ENCODE measurements at regions not wholly inside any gene's neighbourhood (a gene's known extent, or its start where the extent isn't known, plus 50 kb on each side); places are given as distances from the start of the nearest gene placed in this dataset.
"Not testable (repeated sequence)": the region's sequence is repeated elsewhere in the genome, so short reads cannot be mapped to it uniquely, and the experiment has no call there.

DNA sequence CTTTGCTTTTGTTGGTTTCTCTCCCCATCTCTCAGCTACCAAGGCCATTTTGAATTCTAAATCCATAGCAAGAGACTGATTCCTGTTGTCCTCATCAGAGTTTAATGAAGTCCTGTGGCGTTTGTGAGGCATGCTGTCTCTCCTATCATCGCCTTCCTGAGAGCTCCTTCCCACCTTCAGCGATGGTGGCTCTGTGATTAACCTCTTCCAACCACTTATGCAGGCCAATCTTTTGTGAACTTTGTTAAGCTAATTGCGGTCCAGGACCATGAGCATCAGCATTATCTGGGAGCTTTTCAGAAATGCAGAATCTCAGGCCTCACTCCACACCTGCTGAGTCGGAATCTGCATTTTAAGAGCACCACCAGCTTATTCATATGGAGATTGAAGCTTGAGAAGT lies 272.5 kb upstream of the CDYL start:
- no peak for DNase-seq (ENCODE audit: low read depth)

DNA sequence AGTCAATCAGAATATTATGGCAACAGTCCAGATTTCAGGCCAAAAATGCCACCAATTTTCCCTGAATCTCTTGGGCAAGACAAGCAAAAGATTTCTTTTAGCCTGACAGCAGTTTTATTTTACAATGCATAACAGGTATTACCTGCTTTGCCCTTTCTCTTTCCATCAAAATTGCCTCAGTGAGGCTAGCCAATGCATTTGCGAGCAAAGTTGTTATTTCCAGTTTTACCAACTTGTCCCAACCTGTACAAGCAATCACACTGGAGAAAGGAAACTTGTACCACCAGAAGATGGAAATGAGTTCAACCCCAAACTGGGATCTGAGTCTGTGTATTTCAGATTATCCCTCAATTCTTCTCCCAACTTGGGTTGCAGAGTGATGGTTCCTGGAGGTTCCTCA lies 279.9 kb upstream of the CDYL start:
- DNase-seq (ENCODE audit: low read depth), result no peak

DNA sequence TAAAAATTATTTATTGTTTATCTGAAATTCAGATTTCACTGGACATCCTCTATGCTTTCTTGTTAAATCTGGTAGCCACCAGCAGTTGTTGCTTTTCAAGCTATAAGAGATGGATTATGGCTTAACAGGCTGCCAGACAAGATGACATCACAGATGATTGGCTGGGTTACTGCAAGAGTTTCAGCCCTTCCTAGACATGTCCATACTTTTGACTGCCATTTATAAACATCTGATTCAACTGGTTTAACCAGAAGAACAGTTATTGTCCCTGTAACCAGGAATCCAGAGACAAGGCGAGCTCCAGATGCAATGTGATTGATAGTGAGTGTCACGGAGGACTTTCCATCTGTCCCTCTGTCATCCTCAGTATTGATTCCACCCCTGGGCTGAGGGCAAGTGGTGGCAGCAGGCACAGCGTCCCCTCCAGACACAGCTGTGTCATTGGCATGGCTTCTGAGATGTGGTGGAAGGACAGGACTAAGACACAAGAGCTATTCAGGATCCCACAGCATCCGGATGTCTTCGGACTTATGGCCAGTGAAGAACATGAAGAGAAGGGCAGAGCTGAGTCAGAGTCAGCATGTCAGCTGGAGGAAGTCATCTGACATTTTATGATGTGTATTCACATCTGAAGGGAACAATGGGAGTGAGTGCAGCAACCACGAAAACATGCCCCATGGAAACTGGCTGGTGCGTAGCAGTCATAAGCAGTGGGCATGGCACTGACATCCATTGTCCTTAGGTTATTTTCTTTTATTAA lies 284.5 kb upstream of the CDYL start:
- no peak for DNase-seq (ENCODE audit: low read depth)

DNA sequence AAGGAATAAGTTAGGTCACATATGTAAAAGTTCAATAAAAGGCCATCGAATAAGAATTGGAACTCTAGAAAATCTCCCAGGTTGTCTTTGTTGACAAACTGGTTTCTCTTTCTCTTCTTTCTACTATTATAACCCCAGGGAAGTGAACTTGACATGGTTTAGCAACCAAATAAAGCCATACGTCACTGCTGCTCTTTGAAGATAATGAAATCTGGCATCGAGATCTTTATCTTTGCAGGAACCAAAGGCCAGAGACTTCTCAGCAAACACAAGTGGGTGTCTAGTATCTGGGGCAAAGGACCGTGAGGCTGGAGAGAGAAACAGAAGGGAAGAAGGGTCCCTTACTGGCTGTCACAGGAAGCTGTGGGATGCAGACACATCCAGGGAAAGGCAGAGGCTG lies 286.7 kb upstream of the CDYL start:
- DNase-seq (ENCODE audit: low read depth), result no peak

DNA sequence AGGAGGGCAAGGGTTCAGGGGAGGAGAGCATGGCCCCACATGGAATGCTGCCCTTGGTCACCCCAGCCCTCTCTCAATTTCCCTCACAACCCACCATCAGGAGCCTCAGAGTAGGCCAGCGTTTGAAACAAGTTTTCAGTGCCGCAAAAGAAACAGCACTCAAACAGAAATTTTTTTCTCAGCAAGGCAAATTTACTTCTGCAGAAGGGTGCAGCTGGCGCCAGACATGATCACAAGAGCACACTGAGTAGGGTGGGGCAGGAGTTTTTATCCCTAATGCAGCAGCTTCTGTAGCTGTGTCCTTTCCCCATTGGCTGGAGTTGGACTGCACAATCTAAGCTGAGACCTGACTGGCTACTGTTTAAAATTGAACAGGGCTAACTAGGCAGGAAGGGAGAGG lies 287.8 kb upstream of the CDYL start:
- no peak for DNase-seq (ENCODE audit: low read depth)

DNA sequence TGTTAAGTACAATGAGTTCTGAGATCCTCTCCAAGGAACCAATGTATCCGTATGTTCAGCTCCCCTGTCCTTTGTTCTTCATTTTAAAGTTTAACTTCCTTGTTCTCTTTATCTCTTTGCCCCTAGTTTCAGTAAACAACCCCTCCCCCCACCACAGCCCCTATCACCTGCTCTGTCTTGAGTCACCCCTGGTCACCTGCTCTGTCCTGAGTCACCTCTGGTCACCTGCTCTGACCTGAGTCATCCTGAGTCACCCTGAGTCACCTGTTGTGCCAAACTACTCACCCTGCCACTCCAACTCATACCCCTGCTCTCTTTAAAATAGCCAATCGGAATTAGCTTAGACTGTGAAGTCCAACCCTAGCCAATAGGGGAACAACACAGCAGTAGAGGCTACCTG lies 288.7 kb upstream of the CDYL start:
- peak; percentile 0 for DNase-seq (ENCODE audit: low read depth)

DNA sequence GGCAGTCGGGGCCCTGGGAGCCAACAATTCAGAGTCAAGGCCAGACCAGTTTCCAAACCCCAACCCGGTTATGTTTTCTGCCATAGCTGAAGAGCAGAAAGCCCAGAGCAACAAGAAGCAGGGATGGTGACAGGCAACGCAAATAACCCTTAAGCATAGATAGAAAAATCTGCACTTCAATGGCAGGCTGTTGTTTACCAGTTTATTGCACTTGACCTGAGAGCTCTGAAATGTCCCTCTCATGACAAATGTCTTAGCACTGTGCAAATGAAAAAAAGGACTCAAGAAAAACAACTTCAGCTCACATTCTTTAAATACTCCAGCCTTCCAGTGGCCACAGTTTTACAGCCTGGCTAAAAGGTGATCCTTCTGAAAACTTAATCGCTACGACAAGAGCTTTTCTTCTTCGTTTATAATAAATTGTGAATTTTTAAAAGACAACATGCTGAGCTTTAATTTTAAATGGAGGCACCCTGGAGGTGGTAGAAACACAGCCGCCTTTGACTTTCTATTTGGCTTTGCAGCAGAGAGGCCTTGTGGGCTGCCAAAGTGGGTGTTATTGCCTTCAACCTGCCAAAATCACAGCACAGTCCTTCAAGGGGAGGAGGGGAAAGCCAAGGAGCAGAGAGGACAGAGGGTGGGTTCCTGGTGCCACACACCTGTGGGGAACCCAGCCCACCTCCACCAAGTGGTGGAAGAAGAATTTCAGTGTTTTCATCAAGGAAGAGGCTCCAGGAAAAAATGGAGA lies 289.5 kb upstream of the CDYL start:
- DNase-seq (ENCODE audit: low read depth), result no peak

DNA sequence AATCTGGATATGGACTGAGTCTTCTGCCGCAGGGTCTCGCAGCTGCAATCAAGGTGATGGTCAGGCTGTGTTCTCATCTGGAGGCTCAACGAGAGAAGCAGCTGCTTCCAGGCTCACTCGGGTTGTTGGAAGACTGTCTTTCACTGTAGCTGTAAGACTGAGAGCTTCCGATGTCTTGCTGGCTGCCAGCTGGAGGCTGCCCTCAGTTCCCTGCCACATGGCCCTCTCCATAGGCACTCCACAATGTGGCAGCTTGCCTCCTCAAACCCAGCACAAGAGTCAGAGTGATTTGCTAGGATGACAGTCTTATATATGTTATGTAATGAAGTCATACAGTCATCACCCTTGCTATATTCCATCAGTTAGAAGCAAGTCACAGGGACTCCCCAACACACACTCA lies 290.5 kb upstream of the CDYL start:
- DNase-seq (ENCODE audit: low read depth), result no peak

DNA sequence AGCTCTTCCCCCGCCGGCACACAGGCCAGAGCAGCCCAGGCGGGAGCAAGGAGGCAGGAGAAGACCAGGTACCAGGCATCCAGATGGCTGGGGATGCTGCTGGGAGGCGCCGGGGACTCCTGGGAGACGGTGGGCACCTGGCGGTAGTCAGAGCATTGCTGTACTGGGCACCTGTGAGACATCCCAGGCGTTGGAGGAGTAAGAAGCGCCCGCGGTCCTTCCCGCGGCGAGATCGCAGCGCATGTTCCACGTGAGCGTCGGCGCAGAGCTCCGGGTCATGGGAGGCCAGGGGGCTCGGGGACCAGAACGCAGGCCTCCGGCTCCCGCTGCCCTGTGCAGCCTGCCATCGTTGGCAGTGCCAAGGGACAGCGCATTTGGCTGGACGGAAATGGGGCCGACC lies 293.7 kb upstream of the CDYL start:
- no peak for DNase-seq (ENCODE audit: low read depth)

DNA sequence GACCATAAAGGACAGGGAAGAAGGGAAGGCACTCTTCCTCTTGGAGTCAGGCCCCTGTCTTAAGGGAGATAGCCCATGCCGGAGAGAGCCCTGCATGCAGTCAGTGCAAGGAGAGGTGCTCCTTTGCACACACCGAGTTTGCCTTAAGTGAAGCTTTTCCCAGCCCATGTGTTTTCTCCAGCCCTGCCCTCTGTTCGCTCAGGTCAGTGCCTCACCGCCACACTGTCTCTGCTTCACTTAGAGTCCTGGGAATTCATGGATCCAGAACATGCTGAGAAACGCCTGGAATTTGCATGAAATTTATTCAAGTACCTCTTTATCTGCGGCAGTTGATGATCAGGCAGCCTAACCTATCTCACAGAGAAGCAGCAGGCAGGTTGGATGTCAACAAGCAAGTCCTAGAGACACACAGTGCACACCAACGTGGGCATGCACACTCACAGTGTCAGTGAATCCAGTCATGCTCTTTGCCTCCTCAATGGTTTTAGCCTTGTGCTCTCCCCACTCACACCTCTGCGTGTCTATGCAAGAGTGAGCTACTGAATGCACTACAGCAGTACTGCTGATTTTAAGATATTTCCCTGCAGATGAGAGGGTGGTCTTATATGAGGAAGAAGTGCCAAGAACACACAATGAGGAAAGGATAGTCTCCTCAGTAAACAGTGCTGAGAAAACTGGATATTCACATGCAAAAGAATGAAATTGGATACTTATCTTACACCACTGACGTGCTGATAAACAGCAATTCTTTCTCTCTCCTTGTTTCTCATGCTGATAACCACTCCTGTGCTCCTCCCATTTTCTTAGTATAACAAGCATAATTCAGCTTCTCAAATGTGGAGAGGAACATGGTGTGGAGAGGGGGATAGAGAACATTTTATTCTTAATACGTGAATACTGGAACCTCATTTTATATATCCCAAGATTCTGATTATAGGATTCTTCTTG lies 295.1 kb upstream of the CDYL start:
- DNase-seq (ENCODE audit: low read depth), result no peak

DNA sequence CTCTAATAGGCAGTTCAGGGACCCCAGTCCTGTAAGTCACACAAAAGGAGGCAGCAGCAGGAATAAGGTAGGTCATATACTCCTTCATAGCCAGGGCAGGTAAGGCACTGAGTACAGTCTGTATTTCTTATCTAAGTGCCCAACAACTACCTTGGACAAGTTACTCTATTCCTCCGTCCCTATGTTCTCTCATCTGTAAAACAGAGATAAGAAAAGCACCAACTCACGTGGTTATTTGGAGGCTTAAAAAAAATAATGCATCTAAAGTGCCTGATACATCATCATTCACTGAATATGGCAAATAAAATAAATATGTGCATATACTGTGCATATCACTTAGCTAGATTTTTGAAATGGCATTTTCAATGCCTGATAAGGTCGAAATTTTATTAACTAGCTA lies 298.1 kb upstream of the CDYL start:
- DNase-seq (ENCODE audit: low read depth), result no peak

DNA sequence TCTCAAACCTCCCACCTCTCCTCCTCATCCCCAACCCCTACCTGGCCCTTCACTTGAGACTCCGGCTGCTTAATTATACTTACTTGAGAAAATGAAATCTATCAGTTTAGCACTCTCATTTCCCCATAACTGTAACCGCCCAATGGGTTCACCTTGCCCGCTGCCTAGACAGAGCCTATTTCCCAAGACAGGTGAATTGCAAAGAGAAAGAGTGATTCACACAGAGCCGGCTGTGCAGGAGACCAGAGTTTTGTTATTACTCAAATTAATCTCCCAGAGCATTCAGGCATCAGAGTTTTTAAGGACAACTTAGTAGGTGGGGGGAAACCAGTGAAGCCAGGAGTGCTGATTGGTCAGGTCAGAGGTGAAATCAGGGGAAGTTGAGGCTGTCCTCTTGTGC lies 301.4 kb upstream of the CDYL start:
- DNase-seq (ENCODE audit: low read depth), result no peak

DNA sequence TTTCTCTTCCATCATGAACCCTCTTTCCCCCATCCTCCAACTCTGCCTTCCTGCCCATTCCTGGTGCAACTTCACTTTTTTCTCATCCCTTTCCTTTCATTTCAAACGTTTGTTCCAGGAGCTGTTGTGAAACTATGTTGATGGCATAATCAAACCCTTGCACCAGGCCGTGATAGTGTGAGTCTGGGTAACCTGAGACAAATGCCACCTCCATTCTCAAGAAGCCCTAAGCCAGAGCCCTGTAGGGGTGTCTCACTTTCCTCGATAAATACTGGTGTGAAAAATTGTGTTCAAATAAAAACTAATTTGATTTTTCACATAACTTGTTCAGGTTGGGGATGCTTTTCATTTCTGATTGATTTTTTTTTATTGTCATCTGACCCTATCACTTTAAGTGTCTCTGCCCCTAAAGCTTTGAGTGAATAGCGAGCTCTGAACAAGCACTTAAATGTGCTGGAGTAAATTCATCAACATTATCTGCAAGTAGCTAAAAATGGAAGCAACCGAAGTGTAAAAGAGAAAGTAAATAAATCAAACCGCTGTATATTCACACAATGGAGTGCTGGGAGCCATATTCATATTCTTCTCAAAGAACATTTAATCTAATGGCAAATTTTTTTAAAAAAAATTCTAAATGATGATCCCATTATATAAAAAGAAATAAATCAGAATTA lies 303.1 kb upstream of the CDYL start:
- no peak for DNase-seq (ENCODE audit: low read depth)

DNA sequence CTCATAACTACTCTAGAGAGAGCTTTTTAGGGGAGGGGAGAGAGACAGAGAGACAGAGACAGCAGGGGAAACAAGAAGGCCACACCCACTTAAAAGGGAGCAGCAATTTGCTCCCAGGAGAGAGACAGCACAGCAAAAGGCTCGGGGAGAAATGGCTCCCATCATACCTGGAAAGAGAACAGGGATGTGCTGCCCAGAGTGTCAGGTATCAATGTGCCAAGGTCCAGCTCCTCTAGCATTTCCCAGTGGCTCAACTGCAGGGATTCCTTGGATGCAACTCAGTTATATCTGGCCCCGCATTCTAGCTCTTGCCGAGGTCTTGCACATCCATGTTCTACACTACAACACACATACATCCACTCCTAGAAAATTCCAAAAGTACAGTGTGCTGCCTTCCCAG lies 304.0 kb upstream of the CDYL start:
- no peak for DNase-seq (ENCODE audit: low read depth)

DNA sequence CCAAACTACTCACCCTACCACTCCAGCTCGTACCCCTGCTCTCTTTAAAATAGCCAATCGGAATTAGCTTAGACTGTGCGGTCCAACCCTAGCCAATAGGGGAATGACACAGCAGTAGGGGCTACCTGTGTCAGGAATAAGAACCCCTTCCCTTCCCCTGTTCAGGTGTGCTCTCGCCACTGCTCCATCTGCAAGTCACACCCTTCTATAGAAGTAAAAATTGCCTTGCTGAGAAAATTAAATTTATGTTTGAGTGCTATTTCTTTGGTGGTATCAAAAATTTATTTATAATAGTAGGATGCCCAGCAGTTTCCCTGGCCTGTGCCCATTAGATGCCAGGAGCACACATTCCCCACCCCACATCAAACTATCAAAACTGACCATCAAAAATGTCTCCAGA lies 304.7 kb upstream of the CDYL start:
- not testable (repeated sequence) for DNase-seq (ENCODE audit: low read depth)

DNA sequence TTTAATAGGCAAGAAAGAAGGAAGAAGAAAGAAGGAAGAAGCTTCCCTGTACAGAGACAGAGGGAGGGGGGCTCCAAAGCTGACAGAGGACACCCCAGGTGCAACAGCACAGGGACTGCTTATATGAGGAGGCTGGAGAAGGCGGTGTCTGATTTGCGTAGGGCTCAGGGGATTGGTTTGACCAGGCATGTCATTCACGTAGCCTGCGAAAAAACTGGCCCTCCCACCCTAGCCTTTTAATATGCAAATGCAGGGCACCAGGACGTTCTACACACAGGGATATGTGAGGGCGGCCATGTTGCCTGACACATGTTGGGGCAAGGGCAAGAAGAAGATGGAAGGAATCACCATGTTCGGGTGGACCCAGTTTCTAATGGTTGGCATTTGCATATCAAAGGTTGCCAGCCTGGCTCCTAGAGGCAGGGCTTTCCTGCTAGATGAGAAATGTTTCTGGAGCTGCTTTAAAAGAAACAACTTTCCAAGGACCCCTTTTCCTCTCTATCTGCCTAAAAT lies 305.4 kb upstream of the CDYL start:
- DNase-seq (ENCODE audit: low read depth), result no peak

DNA sequence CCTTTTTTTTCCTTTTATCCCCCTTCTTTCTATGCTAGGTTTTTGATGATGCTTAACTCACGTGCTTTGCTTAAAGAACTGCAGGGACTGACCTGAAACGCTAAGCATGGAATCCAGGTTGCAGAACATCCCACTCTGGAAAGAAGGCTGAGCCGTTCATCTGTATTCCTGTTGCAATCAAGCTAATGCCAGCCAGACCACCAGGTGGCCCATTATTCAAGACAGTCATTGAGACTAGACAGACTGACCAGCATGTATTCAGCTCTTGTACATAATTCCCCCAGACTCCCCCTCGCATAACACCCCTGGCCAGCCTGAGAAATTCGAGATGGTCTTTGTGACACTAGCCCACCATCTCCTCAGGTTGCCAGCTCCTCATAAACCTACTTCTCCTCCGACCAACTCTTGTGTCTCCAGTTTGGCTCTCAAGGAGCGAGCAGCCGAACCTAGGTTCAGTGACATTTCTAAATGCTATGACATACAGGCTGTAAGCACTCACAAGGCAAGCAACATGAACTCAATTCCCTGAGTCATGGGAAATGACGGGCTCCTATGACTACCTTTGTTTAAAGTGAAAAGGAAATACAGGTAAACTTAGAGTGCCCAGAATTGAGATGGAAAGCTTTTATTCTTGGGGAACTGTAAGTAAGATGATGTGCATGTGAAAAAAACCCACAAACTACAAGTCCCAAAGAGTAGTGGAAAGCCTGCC lies 309.3 kb upstream of the CDYL start:
- DNase-seq (ENCODE audit: low read depth), result no peak

DNA sequence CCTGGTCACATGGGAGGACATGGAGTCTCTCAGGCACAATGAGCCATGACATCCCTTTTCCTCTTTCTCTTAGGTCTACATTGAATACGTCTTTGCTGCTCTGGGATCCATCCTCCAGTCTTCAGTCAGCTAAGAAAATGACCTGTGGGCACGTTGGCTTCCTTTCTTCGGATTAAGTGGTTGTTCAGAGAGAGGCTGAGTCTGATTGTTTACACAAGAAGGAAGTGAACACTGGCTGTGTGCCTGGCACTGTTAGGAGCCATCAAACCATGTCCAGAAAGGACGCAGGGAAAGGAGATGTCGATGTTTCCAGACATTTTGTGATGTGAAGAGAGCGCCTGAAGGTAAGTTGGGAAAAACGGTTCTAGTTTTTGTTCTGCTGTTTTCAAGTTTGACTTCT lies 309.9 kb upstream of the CDYL start:
- no peak for DNase-seq (ENCODE audit: low read depth)

DNA sequence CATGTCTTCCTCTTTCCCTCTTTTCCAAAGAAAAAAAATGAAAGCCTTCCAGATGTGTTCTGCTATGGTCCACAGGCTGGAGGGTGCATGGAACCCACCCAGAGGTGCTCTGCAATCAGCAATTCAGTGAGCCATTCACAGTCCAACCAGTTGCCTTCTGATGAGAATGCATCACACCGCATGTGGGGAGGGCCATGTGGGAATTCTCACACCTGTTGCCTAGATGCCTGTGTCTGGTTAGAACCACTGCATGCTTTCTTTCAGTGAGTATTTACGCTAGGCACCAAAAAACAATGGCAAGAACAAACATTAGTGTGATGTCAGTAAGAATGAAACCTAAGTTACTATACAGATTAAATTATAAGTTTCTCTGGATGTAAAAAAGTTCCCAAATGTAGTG lies 311.6 kb upstream of the CDYL start:
- DNase-seq (ENCODE audit: low read depth), result no peak

DNA sequence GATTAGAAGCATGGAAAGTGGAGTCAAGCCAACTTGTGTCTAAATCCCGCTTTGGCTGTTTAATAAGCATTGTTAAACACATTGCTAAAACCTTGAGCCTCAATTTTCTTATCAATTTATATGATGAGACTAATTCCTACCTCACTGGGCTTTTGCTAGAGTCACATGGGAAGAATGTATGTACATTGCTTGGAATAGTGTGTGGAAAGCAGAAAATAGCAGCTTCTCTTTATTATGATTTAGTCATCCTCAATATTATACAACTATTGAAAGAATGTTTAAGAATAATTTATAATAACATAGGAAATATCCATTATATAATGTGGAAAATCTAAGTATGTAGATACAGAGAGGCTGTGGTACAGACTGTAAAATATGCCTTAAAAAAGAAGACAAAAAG lies 313.0 kb upstream of the CDYL start:
- DNase-seq (ENCODE audit: low read depth), result no peak
